ENCODE measurements at regions not wholly inside any gene's neighbourhood (a gene's known extent, or its start where the extent isn't known, plus 50 kb on each side); places are given as distances from the start of the nearest gene placed in this dataset.

- TF ChIP-seq CTCF (IDR thresholded peaks at IDR 0.05; ENCODE audit: low read length): no peak
- no peak for TF ChIP-seq EZH2phosphoT487 (IDR thresholded peaks at IDR 0.05; ENCODE audit: low read length)
- no peak for TF ChIP-seq EZH2 (optimal IDR thresholded peaks at IDR 0.05; ENCODE audit: low read depth, low read length)
Measured at GRCh38 chr3:111323019-111323418, 219.0 kb upstream of the CD96 start.
